NT2/D1 (cell line): ENCODE measurements at regions not wholly inside any gene's neighbourhood (a gene's known extent, or its start where the extent isn't known, plus 50 kb on each side); places are given as distances from the start of the nearest gene placed in this dataset.

Source experiments
- SUZ12 ChIP-seq: IDR thresholded peaks from 2 replicates; pipeline ENCODE4 v1.6.1; 2011; ENCODE audit not compliant: insufficient read length, insufficient read depth; ENCODE audit errors: extremely low read depth
- YY1 ChIP-seq: IDR thresholded peaks from 2 replicates; pipeline ENCODE4 v1.6.1; 2011; ENCODE audit not compliant: insufficient read length, insufficient read depth
- ZNF274 ChIP-seq: IDR thresholded peaks from 2 replicates; pipeline ENCODE4 v1.6.1; 2011; ENCODE audit warnings: mild to moderate bottlenecking, low read depth, low read length

GRCh38 chr3:78455712-78456433, 1311.9 kb downstream of the ROBO1 start:
- no peak for TF ChIP-seq YY1
- no peak for TF ChIP-seq ZNF274
- TF ChIP-seq SUZ12 = no peak
